ENCODE measurements at regions not wholly inside any gene's neighbourhood (a gene's known extent, or its start where the extent isn't known, plus 50 kb on each side); places are given as distances from the start of the nearest gene placed in this dataset.

- no peak for TF ChIP-seq EZH2 (IDR thresholded peaks at IDR 0.05; ENCODE audit: insufficient read depth, poor library complexity, severe bottlenecking)
- TF ChIP-seq EZH2phosphoT487 (IDR thresholded peaks at IDR 0.05; ENCODE audit: insufficient read depth, low read depth), result no peak
Measured at GRCh38 chr2:48257456-48257855, 57.0 kb upstream of the FOXN2 start.

All from GM23248 (cell line).